Mesendoderm (in vitro differentiated cells): ENCODE measurements at regions not wholly inside any gene's neighbourhood (a gene's known extent, or its start where the extent isn't known, plus 50 kb on each side); places are given as distances from the start of the nearest gene placed in this dataset.

Source experiments
- DNase-seq: peaks from one replicate; pipeline ENCODE4 v3.0.0; 2013
- H2AK5ac ChIP-seq: 2 replicates; pipeline ENCODE4 v1.6.1; 2013; ENCODE audit warnings: low read length, inconsistent platforms
- H2BK120ac ChIP-seq: 2 replicates; pipeline ENCODE4 v1.6.1; 2013; ENCODE audit warnings: low read depth, mild to moderate bottlenecking, low read length, moderate library complexity, mixed read lengths
- H2BK15ac ChIP-seq: replicated peaks from 2 replicates; pipeline ENCODE4 v1.6.1; 2013; ENCODE audit warnings: low read depth, mild to moderate bottlenecking, moderate library complexity
- H2BK5ac ChIP-seq: 2 replicates; pipeline ENCODE4 v1.6.1; 2013; ENCODE audit warnings: low read length, inconsistent platforms
- H3K18ac ChIP-seq: 2 replicates; pipeline ENCODE4 v1.6.1; 2013; ENCODE audit warnings: mild to moderate bottlenecking, low read length, mixed read lengths
- H3K23ac ChIP-seq: one replicate; pipeline ENCODE4 v1.6.1; 2013; ENCODE audit warnings: low read length
- H3K27ac ChIP-seq: 2 replicates; pipeline ENCODE4 v1.5.1; 2013; ENCODE audit warnings: low read depth, mild to moderate bottlenecking, inconsistent platforms, low read length, moderate library complexity
- H3K27me3 ChIP-seq: 2 replicates; pipeline ENCODE4 v1.6.1; 2013; ENCODE audit warnings: low read length, control low read depth, mild to moderate bottlenecking, inconsistent platforms; ENCODE audit not compliant: insufficient read depth, poor library complexity
- H3K36me3 ChIP-seq: 2 replicates; pipeline ENCODE4 v1.6.1; 2013; ENCODE audit warnings: low read length, inconsistent platforms; ENCODE audit not compliant: control insufficient read depth, insufficient read depth
- H3K4ac ChIP-seq: one replicate; pipeline ENCODE4 v1.6.1; 2013; ENCODE audit warnings: low read depth, mild to moderate bottlenecking, low read length, moderate library complexity
- H3K4me1 ChIP-seq: 2 replicates; pipeline ENCODE4 v1.6.1; 2013; ENCODE audit warnings: low read depth, low read length, inconsistent platforms; ENCODE audit not compliant: control insufficient read depth
- H3K4me2 ChIP-seq: 2 replicates; pipeline ENCODE4 v1.6.1; 2013; ENCODE audit warnings: low read length
- H3K4me3 ChIP-seq: 2 replicates; pipeline ENCODE4 v1.5.1; 2013; ENCODE audit warnings: mild to moderate bottlenecking, low read length
- H3K56ac ChIP-seq: one replicate; pipeline ENCODE4 v1.6.1; 2013; ENCODE audit warnings: low read length
- H3K79me1 ChIP-seq: 2 replicates; pipeline ENCODE4 v1.6.1; 2013; ENCODE audit warnings: low read length, inconsistent platforms
- H3K79me2 ChIP-seq: 2 replicates; pipeline ENCODE4 v1.6.1; 2013; ENCODE audit warnings: mild to moderate bottlenecking, low read length; ENCODE audit not compliant: control insufficient read depth, insufficient read depth
- H3K9ac ChIP-seq: 2 replicates; pipeline ENCODE4 v1.6.1; 2013; ENCODE audit warnings: low read length, inconsistent platforms
- H4K5ac ChIP-seq: one replicate; pipeline ENCODE4 v1.6.1; 2013; ENCODE audit warnings: low read length
- H4K8ac ChIP-seq: one replicate; pipeline ENCODE4 v1.6.1; 2013; ENCODE audit warnings: low read depth, mild to moderate bottlenecking, control low read depth, low read length, moderate library complexity
- WGBS: extraction: QIAGEN DNeasy Blood & Tissue Kit; methylation state at CpG from one replicate; pipeline ENCODE4 v1.1.7; 2013; ENCODE audit warnings: low lambda C conversion rate, missing lambda C conversion rate; ENCODE audit not compliant: insufficient coverage; ENCODE audit errors: extremely low coverage; 5-methylcytosine and 5-hydroxymethylcytosine counted together

GRCh38 chr4:123096038-123096437, 173.6 kb upstream of the NUDT6 start:
- Histone ChIP-seq H3K4me1 (no peaks in the 10 kb centered on the region), H3K4ac (no peak overlapping the region), H3K36me3 (no peaks in the 10 kb centered on the region), H3K9ac (no peak overlapping the region), H3K56ac (no peak overlapping the region), H3K23ac (no peak overlapping the region), H4K5ac (no peak overlapping the region), H3K18ac (no peak overlapping the region), H2BK120ac (no peak overlapping the region), H3K27me3 (no peaks in the 10 kb centered on the region), H3K27ac (no peak overlapping the region), H2BK5ac (no peak overlapping the region), H3K79me1 (no peaks in the 10 kb centered on the region), H2AK5ac (no peak overlapping the region), H2BK15ac (no peak overlapping the region), H3K4me2 (no peak overlapping the region), H3K79me2 (no peaks in the 10 kb centered on the region), H4K8ac (no peak overlapping the region), H3K4me3 (no peak overlapping the region)
- DNase-seq = peak; percentile 87
- no CpG with 5 or more reads among the region's 4 CpGs for WGBS

- Histone ChIP-seq H4K5ac (no peak overlapping the region), H3K79me1 (no peaks in the 10 kb centered on the region), H2AK5ac (no peak overlapping the region), H3K23ac (no peak overlapping the region), H3K4me3 (no peak overlapping the region), H3K4me2 (no peak overlapping the region), H3K36me3 (no peaks in the 10 kb centered on the region), H2BK120ac (no peak overlapping the region), H3K56ac (no peak overlapping the region), H2BK15ac (no peak overlapping the region), H3K4me1 (no peaks in the 10 kb centered on the region), H3K18ac (no peak overlapping the region), H3K79me2 (no peaks in the 10 kb centered on the region), H2BK5ac (no peak overlapping the region), H3K9ac (no peak overlapping the region), H4K8ac (no peak overlapping the region), H3K27ac (no peak overlapping the region), H3K27me3 (no peaks in the 10 kb centered on the region), H3K4ac (no peak overlapping the region)
- WGBS = no CpG with 5 or more reads among the region's 3 CpGs
- DNase-seq = peak; percentile 60
These were observed 180.6 kb upstream of the NUDT6 start for GRCh38 chr4:123102897-123103471.

GRCh38 chr4:123104310-123105025, 182.1 kb upstream of the NUDT6 start:
- Histone ChIP-seq H3K23ac (no peak overlapping the region), H3K56ac (no peak overlapping the region), H3K79me2 (no peaks in the 10 kb centered on the region), H2AK5ac (no peak overlapping the region), H3K36me3 (no peaks in the 10 kb centered on the region), H3K9ac (no peak overlapping the region), H3K4me2 (no peak overlapping the region), H3K4ac (no peak overlapping the region), H3K4me3 (no peak overlapping the region), H3K79me1 (no peaks in the 10 kb centered on the region), H4K8ac (no peak overlapping the region), H2BK5ac (no peak overlapping the region), H3K18ac (no peak overlapping the region), H4K5ac (no peak overlapping the region), H2BK15ac (no peak overlapping the region), H2BK120ac (no peak overlapping the region), H3K27me3 (no peaks in the 10 kb centered on the region), H3K4me1 (no peaks in the 10 kb centered on the region), H3K27ac (no peak overlapping the region)
- WGBS = no CpG with 5 or more reads among the region's 3 CpGs
- no peak for DNase-seq

GRCh38 chr4:123105026-123105420, 182.6 kb upstream of the NUDT6 start:
- H3K79me2 ChIP-seq = no peaks in the 10 kb centered on the region
- H2BK15ac ChIP-seq = no peak overlapping the region
- no peak for DNase-seq
- no peak overlapping the region for H4K8ac ChIP-seq
- H3K27me3 ChIP-seq = no peaks in the 10 kb centered on the region
- no peaks in the 10 kb centered on the region for H3K36me3 ChIP-seq
- no peak overlapping the region for H4K5ac ChIP-seq
- no peaks in the 10 kb centered on the region for H3K4me1 ChIP-seq
- no peak overlapping the region for H3K4me2 ChIP-seq
- no peak overlapping the region for H3K56ac ChIP-seq
- no peak overlapping the region for H3K23ac ChIP-seq
- no peak overlapping the region for H2BK5ac ChIP-seq
- no peak overlapping the region for H2AK5ac ChIP-seq
- no peaks in the 10 kb centered on the region for H3K79me1 ChIP-seq
- no CpG with 5 or more reads among the region's 5 CpGs for WGBS
- H3K9ac ChIP-seq = no peak overlapping the region
- H3K4ac ChIP-seq = no peak overlapping the region
- no peak overlapping the region for H2BK120ac ChIP-seq
- H3K18ac ChIP-seq = no peak overlapping the region
- no peak overlapping the region for H3K4me3 ChIP-seq
- no peak overlapping the region for H3K27ac ChIP-seq

GRCh38 chr4:123106747-123107146, 184.3 kb upstream of the NUDT6 start:
- Histone ChIP-seq H3K79me1 (no peaks in the 10 kb centered on the region), H3K36me3 (no peaks in the 10 kb centered on the region), H4K5ac (no peak overlapping the region), H3K9ac (no peak overlapping the region), H3K4me2 (no peak overlapping the region), H3K27ac (no peak overlapping the region), H3K56ac (no peak overlapping the region), H3K79me2 (no peaks in the 10 kb centered on the region), H3K27me3 (no peaks in the 10 kb centered on the region), H2AK5ac (no peak overlapping the region), H3K4ac (no peak overlapping the region), H3K18ac (no peak overlapping the region), H3K23ac (no peak overlapping the region), H4K8ac (no peak overlapping the region), H2BK15ac (no peak overlapping the region), H2BK120ac (no peak overlapping the region), H3K4me1 (no peaks in the 10 kb centered on the region), H3K4me3 (no peak overlapping the region), H2BK5ac (no peak overlapping the region)
- no peak for DNase-seq
- no CpG with 5 or more reads among the region's 8 CpGs for WGBS
